H1 (cell line): ENCODE measurements at regions not wholly inside any gene's neighbourhood (a gene's known extent, or its start where the extent isn't known, plus 50 kb on each side); places are given as distances from the start of the nearest gene placed in this dataset.

Experiments
- CTCF ChIA-PET: fragments of 300-600 bp; sonication (Branson Sonifier 250); formaldehyde crosslinking; loops from one replicate; lab custom pipeline; 2021; ENCODE audit not compliant: partially characterized antibody; lab: Charles Lee
- POLR2A ChIA-PET: fragments of 300-600 bp; sonication (Branson Sonifier 250); formaldehyde crosslinking; loops from one replicate; lab custom pipeline; 2021; ENCODE audit warnings: inconsistent platforms; ENCODE audit not compliant: partially characterized antibody; lab: Charles Lee
- DNase-seq, 2 experiments: peaks; one replicate each; pipeline versions ENCODE4 v3.0.0 to v3.0.0-alpha.2; 2010 to 2022; ENCODE audit warnings: low spot score in 2 of 2, low read depth in 1 of 2, mixed read lengths in 1 of 2
- FAIRE-seq: peaks from 2 replicates; lab custom pipeline; 2011; peaks lifted over from hg19 to GRCh38; lab: Jason Lieb, UNC
- H2AFZ ChIP-seq: 2 replicates; pipeline ENCODE4 v1.8.1; 2012; ENCODE audit warnings: low read length, inconsistent platforms
- H2AK5ac ChIP-seq: 2 replicates; pipeline ENCODE4 v1.6.1; 2013; ENCODE audit warnings: low read depth, low read length
- H2BK120ac ChIP-seq: replicated peaks from 2 replicates; pipeline ENCODE3; 2013; ENCODE audit warnings: low read depth, low read length, inconsistent platforms
- H2BK12ac ChIP-seq: 2 replicates; pipeline ENCODE4 v1.6.1; 2013; ENCODE audit warnings: low read depth, low read length
- H2BK15ac ChIP-seq: 2 replicates; pipeline ENCODE4 v1.6.1; 2013; ENCODE audit warnings: low read length
- H2BK20ac ChIP-seq: 2 replicates; pipeline ENCODE4 v1.6.1; 2013; ENCODE audit warnings: low read length
- H2BK5ac ChIP-seq: 2 replicates; pipeline ENCODE4 v1.6.1; 2013; ENCODE audit warnings: low read depth, low read length
- H3K14ac ChIP-seq: 2 replicates; pipeline ENCODE4 v1.6.1; 2013; ENCODE audit warnings: inconsistent platforms; ENCODE audit not compliant: insufficient read length
- H3K18ac ChIP-seq: 2 replicates; pipeline ENCODE4 v1.6.1; 2013; ENCODE audit warnings: low read length; ENCODE audit errors: extremely low read depth
- H3K23ac ChIP-seq: 2 replicates; pipeline ENCODE4 v1.6.1; 2013; ENCODE audit warnings: inconsistent platforms; ENCODE audit not compliant: insufficient read length
- H3K23me2 ChIP-seq: 2 replicates; pipeline ENCODE4 v1.6.1; 2013; ENCODE audit warnings: low read depth, low read length
- H3K27ac ChIP-seq: 2 replicates; pipeline ENCODE4 v1.6.1; 2011; ENCODE audit warnings: low read depth, low read length, inconsistent platforms
- H3K27me3 ChIP-seq, 4 experiments: replicated peaks in 1 of 4; 1 replicate in 1 of 4; 2 replicates in 3 of 4; pipeline versions ENCODE4 v1.6.1 to v1.8.1; 2011 to 2013; ENCODE audit warnings: low read length in 3 of 4, mild to moderate bottlenecking in 3 of 4, inconsistent platforms in 2 of 4, mixed read lengths in 2 of 4, moderate library complexity in 1 of 4; ENCODE audit not compliant: control insufficient read depth in 3 of 4, insufficient read depth in 3 of 4; ENCODE audit errors: extremely low read depth in 1 of 4
- H3K36me3 ChIP-seq, 4 experiments: 2 replicates each; pipeline versions ENCODE4 v1.6.1 to v1.8.1; 2011 to 2013; ENCODE audit warnings: mild to moderate bottlenecking in 4 of 4, low read length in 3 of 4, moderate library complexity in 2 of 4, control low read depth in 1 of 4, inconsistent platforms in 1 of 4; ENCODE audit not compliant: insufficient read depth in 4 of 4, control insufficient read depth in 2 of 4
- H3K4ac ChIP-seq: replicated peaks from 2 replicates; pipeline ENCODE3; 2013; ENCODE audit warnings: low read length, low read depth, mixed read lengths, inconsistent platforms; ENCODE audit not compliant: insufficient read length
- H3K4me1 ChIP-seq, 4 experiments: replicated peaks in 1 of 4; 1 replicate in 1 of 4; 2 replicates in 3 of 4; pipeline versions ENCODE4 v1.6.1 to v1.8.1; 2011 to 2013; ENCODE audit warnings: low read length in 3 of 4, inconsistent platforms in 2 of 4, mixed read lengths in 1 of 4; ENCODE audit not compliant: insufficient read depth in 4 of 4, control insufficient read depth in 3 of 4
- H3K4me2 ChIP-seq, 2 experiments: 2 replicates each; pipeline versions ENCODE4 v1.6.1 to v1.8.1; 2011 to 2013; ENCODE audit warnings: low read depth in 2 of 2, low read length in 2 of 2, control low read depth in 1 of 2, inconsistent platforms in 1 of 2, mild to moderate bottlenecking in 1 of 2; ENCODE audit not compliant: insufficient read depth in 1 of 2
- H3K4me3 ChIP-seq, 4 experiments: fragments of 200-600, 300-600 bp in 1 of 4; sonication (generic), shearing (Covaris generic), sonication (Bioruptor Twin) in 1 of 4; 2 replicates each; pipeline versions ENCODE4 v1.5.1 to v1.8.1; 2011 to 2016; ENCODE audit warnings: low read length in 4 of 4, low read depth in 3 of 4, control low read depth in 2 of 4, inconsistent platforms in 2 of 4, mild to moderate bottlenecking in 2 of 4, mixed read lengths in 1 of 4, moderate library complexity in 1 of 4; ENCODE audit not compliant: insufficient read depth in 2 of 4; ENCODE audit errors: extremely low read depth in 1 of 4
- H3K56ac ChIP-seq: replicated peaks from 2 replicates; pipeline ENCODE3; 2013; ENCODE audit warnings: low read depth, mild to moderate bottlenecking, mixed read lengths, low read length, inconsistent platforms; ENCODE audit not compliant: insufficient read length
- H3K79me1 ChIP-seq: 2 replicates; pipeline ENCODE4 v1.6.1; 2013; ENCODE audit warnings: low read depth, low read length, control low read depth
- H3K79me2 ChIP-seq, 2 experiments: 2 replicates each; pipeline versions ENCODE4 v1.6.1 to v1.8.1; 2012 to 2013; ENCODE audit warnings: low read length in 2 of 2, mild to moderate bottlenecking in 2 of 2, inconsistent platforms in 1 of 2; ENCODE audit not compliant: insufficient read depth in 2 of 2, control insufficient read depth in 1 of 2
- H3K9ac ChIP-seq, 4 experiments: replicated peaks in 1 of 4; 1 replicate in 1 of 4; 2 replicates in 3 of 4; pipeline versions ENCODE4 v1.6.1 to v1.8.1; 2011 to 2013; ENCODE audit warnings: low read depth in 3 of 4, low read length in 3 of 4, control low read depth in 2 of 4, mild to moderate bottlenecking in 2 of 4, moderate library complexity in 2 of 4, inconsistent platforms in 1 of 4; ENCODE audit errors: extremely low read depth in 1 of 4
- H3K9me3 ChIP-seq, 2 experiments: 2 replicates each; pipeline versions ENCODE4 v1.6.1 to v1.8.1; 2012 to 2013; ENCODE audit warnings: mild to moderate bottlenecking in 2 of 2, moderate library complexity in 2 of 2, control low read depth in 1 of 2, inconsistent platforms in 1 of 2, low read depth in 1 of 2, low read length in 1 of 2, mixed read lengths in 1 of 2; ENCODE audit not compliant: insufficient read depth in 2 of 2
- H4K20me1 ChIP-seq, 2 experiments: replicated peaks in 1 of 2; 2 replicates each; pipeline versions ENCODE3 to v1.8.1; 2011 to 2013; ENCODE audit warnings: inconsistent platforms in 2 of 2, low read length in 2 of 2, mild to moderate bottlenecking in 1 of 2; ENCODE audit not compliant: insufficient read depth in 2 of 2, control insufficient read depth in 1 of 2
- H4K5ac ChIP-seq: 2 replicates; pipeline ENCODE4 v1.6.1; 2013; ENCODE audit warnings: low read length, low read depth, mixed read lengths, inconsistent platforms; ENCODE audit not compliant: insufficient read length
- H4K8ac ChIP-seq: 2 replicates; pipeline ENCODE4 v1.8.0; 2013; ENCODE audit warnings: mild to moderate bottlenecking, moderate library complexity, low read length, inconsistent platforms; ENCODE audit not compliant: insufficient read depth; ENCODE audit errors: extremely low read depth
- H4K91ac ChIP-seq: replicated peaks from 2 replicates; pipeline ENCODE3; 2013; ENCODE audit warnings: low read length, mixed read lengths, inconsistent platforms; ENCODE audit not compliant: insufficient read length
- CBX8 ChIP-seq: fragments of 300-800, 300-1000 bp; sonication (generic); IDR thresholded peaks from 2 replicates; pipeline ENCODE4 v1.7.1; 2016; ENCODE audit warnings: low read depth, low read length, borderline replicate concordance
- JUN ChIP-seq: IDR thresholded peaks from 2 replicates; pipeline ENCODE4 v1.6.1; 2011; ENCODE audit warnings: low read depth, mild to moderate bottlenecking, improper control_type of control experiment, low read length
- JUND ChIP-seq: IDR thresholded peaks from 2 replicates; pipeline ENCODE4 v1.6.1; 2011; ENCODE audit warnings: mild to moderate bottlenecking, improper control_type of control experiment, low read length
- SAP30 ChIP-seq: fragments of 300-600 bp; sonication (generic); IDR thresholded peaks from 2 replicates; pipeline ENCODE4 v1.7.1; 2012; ENCODE audit warnings: low read length, moderate library complexity, mild to moderate bottlenecking, inconsistent platforms; ENCODE audit not compliant: insufficient read depth, insufficient replicate concordance
- WGBS, 2 experiments: shearing (Covaris generic) in 1 of 2; methylation state at CpG; one replicate each; pipeline versions ENCODE4 v1.1.6 to v1.1.7; 2013 to 2015; ENCODE audit warnings: low lambda C conversion rate in 2 of 2, mixed read lengths in 2 of 2, inconsistent platforms in 1 of 2, low coverage in 1 of 2, missing lambda C conversion rate in 1 of 2; ENCODE audit not compliant: insufficient replicate concordance in 2 of 2, insufficient coverage in 1 of 2, insufficient read length in 1 of 2; ENCODE audit errors: extremely low coverage in 1 of 2, missing lambda C conversion rate in 1 of 2; 5-methylcytosine and 5-hydroxymethylcytosine counted together

GRCh38 chr5:93196986-93197385 is 384.0 kb downstream of the NR2F1-AS1 start:
- Histone ChIP-seq H2BK120ac (no peak overlapping the region), H3K27me3 (no peaks in the 10 kb centered on the region), H4K8ac (no peak overlapping the region), H4K20me1 (no peaks in the 10 kb centered on the region), H2BK20ac (no peak overlapping the region), H2AK5ac (no peak overlapping the region), H3K4me1 (no peaks in the 10 kb centered on the region), H3K56ac (no peak overlapping the region), H3K4ac (no peak overlapping the region), H3K18ac (no peak overlapping the region), H3K4me2 (no peak overlapping the region), H2AFZ (no peak overlapping the region), H3K14ac (no peak overlapping the region), H2BK15ac (no peak overlapping the region), H3K36me3 (no peaks in the 10 kb centered on the region), H3K23ac (no peak overlapping the region), H3K9ac (no peak overlapping the region), H4K5ac (no peak overlapping the region), H3K4me3 (no peak overlapping the region), H4K91ac (no peak overlapping the region), H3K79me1 (no peaks in the 10 kb centered on the region), H3K27ac (no peak overlapping the region), H3K9me3 (no peaks in the 10 kb centered on the region), H2BK5ac (no peak overlapping the region), H3K23me2 (no peaks in the 10 kb centered on the region), H2BK12ac (no peak overlapping the region), H3K79me2 (no peaks in the 10 kb centered on the region)
- ChIA-PET CTCF (no interaction called here), POLR2A (no interaction called here)
- DNase-seq = no peak
- 92% methylated on average over 1 of the region's 1 CpG; no CpG with 5 or more reads in 1 of the 2 experiments for WGBS, 2 experiments
- no peak for FAIRE-seq
- TF ChIP-seq JUN (no peak), JUND (no peak), CBX8 (no peak), SAP30 (no peak)
